ENCODE measurements at regions not wholly inside any gene's neighbourhood (a gene's known extent, or its start where the extent isn't known, plus 50 kb on each side); places are given as distances from the start of the nearest gene placed in this dataset.

DNA sequence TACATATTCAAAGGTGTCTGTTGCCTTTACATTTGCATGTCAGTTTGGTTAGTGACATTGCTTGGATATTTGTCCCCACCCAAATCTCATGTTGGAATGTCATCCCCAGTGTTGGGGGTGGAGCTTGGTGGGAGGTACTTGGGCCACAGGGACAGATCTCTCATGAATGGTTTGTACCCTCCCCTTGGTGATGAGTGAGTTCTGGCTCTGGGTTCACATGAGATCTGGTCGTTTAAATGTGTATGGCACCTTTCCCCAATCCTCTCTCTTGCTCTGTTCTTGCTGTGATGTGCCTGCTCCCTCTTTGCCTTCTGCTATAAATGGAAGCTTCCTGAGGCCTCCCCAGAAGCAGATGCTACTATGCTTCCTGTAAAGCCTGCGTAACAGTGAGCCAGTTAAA is 207.9 kb upstream of the DIO3 start:
- peaks cover 0 to 20% (median 3%) of the 10 kb centered on the region in 4 donors for H3K9me3 ChIP-seq (ENCODE audit: control insufficient read depth in 4 of 4, insufficient read depth in 3 of 4, low read length in 3 of 4)
- H3K9ac ChIP-seq (ENCODE audit: insufficient read depth in 1 of 2, low read length in 2 of 2) = no peak overlapping the region
- TF ChIP-seq, protein P1, sequence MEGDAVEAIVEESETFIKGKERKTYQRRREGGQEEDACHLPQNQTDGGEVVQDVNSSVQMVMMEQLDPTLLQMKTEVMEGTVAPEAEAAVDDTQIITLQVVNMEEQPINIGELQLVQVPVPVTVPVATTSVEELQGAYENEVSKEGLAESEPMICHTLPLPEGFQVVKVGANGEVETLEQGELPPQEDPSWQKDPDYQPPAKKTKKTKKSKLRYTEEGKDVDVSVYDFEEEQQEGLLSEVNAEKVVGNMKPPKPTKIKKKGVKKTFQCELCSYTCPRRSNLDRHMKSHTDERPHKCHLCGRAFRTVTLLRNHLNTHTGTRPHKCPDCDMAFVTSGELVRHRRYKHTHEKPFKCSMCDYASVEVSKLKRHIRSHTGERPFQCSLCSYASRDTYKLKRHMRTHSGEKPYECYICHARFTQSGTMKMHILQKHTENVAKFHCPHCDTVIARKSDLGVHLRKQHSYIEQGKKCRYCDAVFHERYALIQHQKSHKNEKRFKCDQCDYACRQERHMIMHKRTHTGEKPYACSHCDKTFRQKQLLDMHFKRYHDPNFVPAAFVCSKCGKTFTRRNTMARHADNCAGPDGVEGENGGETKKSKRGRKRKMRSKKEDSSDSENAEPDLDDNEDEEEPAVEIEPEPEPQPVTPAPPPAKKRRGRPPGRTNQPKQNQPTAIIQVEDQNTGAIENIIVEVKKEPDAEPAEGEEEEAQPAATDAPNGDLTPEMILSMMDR (IDR thresholded peaks at IDR 0.05; ENCODE audit: control extremely low read depth, extremely low read depth) = no peak
- no peak for ATAC-seq (ENCODE audit: insufficient read depth, low FRiP score)
- no peaks in the 10 kb centered on the region for H3K36me3 ChIP-seq (ENCODE audit: control insufficient read depth in 4 of 4, insufficient read depth in 4 of 4, low read length in 4 of 4)
- H3K4me1 ChIP-seq (ENCODE audit: control insufficient read depth in 5 of 5, insufficient read depth in 5 of 5, low read length in 5 of 5) = peaks cover 0 to 5% (median 2%) of the 10 kb centered on the region in 5 donors
- no peak overlapping the region for H3K27ac ChIP-seq (ENCODE audit: low read depth in 1 of 2, low read length in 1 of 2)
- no peaks in the 10 kb centered on the region for H3K27me3 ChIP-seq (ENCODE audit: control insufficient read depth in 3 of 3, insufficient read depth in 3 of 3, low read length in 2 of 3)
- H3K4me3 ChIP-seq = no peak overlapping the region
- WGBS, 2 donors = 83 to 88% methylated on average over 2 of the region's 2 CpGs
- no peak for DNase-seq

DNA sequence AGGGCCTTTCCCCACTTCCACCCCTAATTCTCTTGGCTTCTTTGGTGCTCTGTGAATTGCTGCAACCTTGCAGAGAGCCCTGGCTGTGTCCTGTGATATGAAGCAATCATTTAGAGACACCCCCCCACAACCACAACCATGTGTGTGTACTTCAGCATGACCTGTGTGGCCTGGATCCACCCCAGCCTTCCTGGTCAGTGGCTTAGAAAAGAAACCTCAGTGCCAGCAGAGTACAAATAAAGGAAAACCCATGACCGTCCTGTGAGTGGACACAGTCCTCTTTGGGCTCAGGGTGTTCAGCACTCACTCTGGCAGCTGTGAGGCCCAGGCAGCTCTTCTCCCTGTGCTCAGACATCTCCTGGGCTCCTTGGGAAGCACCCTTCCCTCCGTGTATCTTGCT is 206.6 kb upstream of the DIO3 start:
- DNase-seq (no peak), ATAC-seq (ENCODE audit: insufficient read depth, low FRiP score) (no peak)
- peaks cover 0 to 11% (median 3%) of the 10 kb centered on the region in 4 donors for H3K9me3 ChIP-seq (ENCODE audit: control insufficient read depth in 4 of 4, insufficient read depth in 3 of 4, low read length in 3 of 4)
- TF ChIP-seq, protein P1 (IDR thresholded peaks at IDR 0.05; ENCODE audit: control extremely low read depth, extremely low read depth) = no peak
- no peak overlapping the region for H3K4me3 ChIP-seq
- WGBS, 2 donors = 81 to 85% methylated on average over 2 of the region's 2 CpGs
- no peak overlapping the region for H3K9ac ChIP-seq (ENCODE audit: insufficient read depth in 1 of 2, low read length in 2 of 2)
- H3K36me3 ChIP-seq (ENCODE audit: control insufficient read depth in 4 of 4, insufficient read depth in 4 of 4, low read length in 4 of 4) = no peaks in the 10 kb centered on the region
- H3K27me3 ChIP-seq (ENCODE audit: control insufficient read depth in 3 of 3, insufficient read depth in 3 of 3, low read length in 2 of 3) = no peaks in the 10 kb centered on the region
- no peak overlapping the region for H3K27ac ChIP-seq (ENCODE audit: low read depth in 1 of 2, low read length in 1 of 2)
- peaks cover 0 to 18% (median 10%) of the 10 kb centered on the region in 5 donors for H3K4me1 ChIP-seq (ENCODE audit: control insufficient read depth in 5 of 5, insufficient read depth in 5 of 5, low read length in 5 of 5)

DNA sequence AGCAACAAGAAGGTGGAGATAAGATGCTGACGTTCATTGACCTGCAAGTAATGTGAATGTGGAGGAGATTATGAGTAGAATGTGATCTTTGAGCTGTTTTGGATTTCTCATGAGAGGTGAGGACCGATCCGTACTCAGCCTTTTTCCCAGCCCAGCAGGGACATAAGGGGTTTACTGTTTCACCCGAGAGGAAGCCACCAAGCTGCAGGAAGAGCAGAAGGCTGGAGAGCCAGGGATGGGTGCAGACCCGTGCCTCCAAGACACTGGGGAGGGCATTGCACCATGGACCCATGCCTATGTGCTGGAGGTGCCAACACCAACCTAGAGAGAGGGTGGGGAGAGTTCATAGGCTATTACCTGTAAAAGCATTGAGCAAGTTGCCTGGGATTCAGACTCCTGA is 206.0 kb upstream of the DIO3 start:
- TF ChIP-seq, protein P1 (IDR thresholded peaks at IDR 0.05; ENCODE audit: control extremely low read depth, extremely low read depth) = no peak
- DNase-seq = no peak
- ATAC-seq (ENCODE audit: insufficient read depth, low FRiP score) = no peak

DNA sequence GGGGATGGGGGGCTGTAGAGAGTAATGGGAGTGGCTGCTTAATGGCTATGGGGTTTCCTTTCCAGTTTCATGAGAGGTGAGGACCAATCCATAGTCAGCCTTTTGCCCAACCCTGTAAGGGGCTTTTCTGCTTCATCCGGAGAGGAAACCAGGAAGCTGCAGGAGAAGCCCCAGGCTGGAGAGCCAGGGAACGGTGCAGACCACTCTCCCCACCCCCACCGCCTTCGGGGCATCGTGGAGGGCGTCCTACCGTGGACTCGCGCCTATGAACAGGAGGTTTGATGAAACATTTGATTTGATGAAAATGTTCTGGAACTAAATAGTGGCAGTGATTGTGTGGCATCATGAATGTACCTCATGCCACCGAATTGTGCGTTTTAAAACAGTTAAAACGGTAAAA is 204.3 kb upstream of the DIO3 start:
- 89 to 92% methylated on average over 12 of the region's 12 CpGs for WGBS, 2 donors
- no peak overlapping the region for H3K27ac ChIP-seq (ENCODE audit: low read depth in 1 of 2, low read length in 1 of 2)
- TF ChIP-seq, protein P1 (IDR thresholded peaks at IDR 0.05; ENCODE audit: control extremely low read depth, extremely low read depth) = no peak

More for the DNA sequence above, 206.0 kb upstream of the DIO3 start:
- Histone ChIP-seq H3K9ac (ENCODE audit: insufficient read depth in 1 of 2, low read length in 2 of 2) (no peak overlapping the region), H3K27ac (ENCODE audit: low read depth in 1 of 2, low read length in 1 of 2) (no peak overlapping the region), H3K36me3 (ENCODE audit: control insufficient read depth in 4 of 4, insufficient read depth in 4 of 4, low read length in 4 of 4) (no peaks in the 10 kb centered on the region), H3K27me3 (ENCODE audit: control insufficient read depth in 3 of 3, insufficient read depth in 3 of 3, low read length in 2 of 3) (no peaks in the 10 kb centered on the region), H3K4me1 (ENCODE audit: control insufficient read depth in 5 of 5, insufficient read depth in 5 of 5, low read length in 5 of 5) (peaks cover 0 to 24% (median 10%) of the 10 kb centered on the region in 5 donors), H3K9me3 (ENCODE audit: control insufficient read depth in 4 of 4, insufficient read depth in 3 of 4, low read length in 3 of 4) (peaks cover 0 to 11% (median 3%) of the 10 kb centered on the region in 4 donors), H3K4me3 (no peak overlapping the region)
- WGBS, 2 donors = 83 to 91% methylated on average over 5 of the region's 5 CpGs

More for the DNA sequence above, 204.3 kb upstream of the DIO3 start:
- Histone ChIP-seq H3K36me3 (ENCODE audit: control insufficient read depth in 4 of 4, insufficient read depth in 4 of 4, low read length in 4 of 4) (no peaks in the 10 kb centered on the region), H3K9ac (ENCODE audit: insufficient read depth in 1 of 2, low read length in 2 of 2) (no peak overlapping the region), H3K4me1 (ENCODE audit: control insufficient read depth in 5 of 5, insufficient read depth in 5 of 5, low read length in 5 of 5) (peaks cover 0 to 38% (median 17%) of the 10 kb centered on the region in 5 donors), H3K27me3 (ENCODE audit: control insufficient read depth in 3 of 3, insufficient read depth in 3 of 3, low read length in 2 of 3) (no peaks in the 10 kb centered on the region), H3K4me3 (no peak overlapping the region), H3K9me3 (ENCODE audit: control insufficient read depth in 4 of 4, insufficient read depth in 3 of 4, low read length in 3 of 4) (peaks cover 0 to 9% (median 3%) of the 10 kb centered on the region in 4 donors)
- DNase-seq = no peak
- no peak for ATAC-seq (ENCODE audit: insufficient read depth, low FRiP score)
